ENCODE measurements at regions not wholly inside any gene's neighbourhood (a gene's known extent, or its start where the extent isn't known, plus 50 kb on each side); places are given as distances from the start of the nearest gene placed in this dataset.

DNA sequence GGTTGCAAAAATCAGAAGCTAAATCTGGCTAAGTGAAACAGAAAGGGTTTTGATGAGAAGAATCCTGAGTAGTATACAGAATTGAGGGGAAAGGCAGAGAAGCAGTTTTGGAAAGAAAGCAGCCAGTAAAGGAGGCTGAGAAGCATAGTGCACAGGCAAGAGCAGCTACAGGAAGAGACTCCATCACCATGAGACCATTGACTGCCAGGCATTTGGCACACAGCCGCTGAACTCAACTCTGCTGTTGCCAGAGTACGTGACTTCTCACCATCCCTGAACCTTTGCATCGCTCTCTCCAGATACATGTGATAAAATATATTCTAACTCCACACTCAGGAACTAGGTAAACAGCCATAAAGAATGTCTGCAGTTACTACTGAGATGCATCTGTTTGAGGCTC is 128.3 kb upstream of the C1orf21 start:
- no peaks in the 10 kb centered on the region for H3K27me3 ChIP-seq (ENCODE audit: insufficient read depth, low read length)

DNA sequence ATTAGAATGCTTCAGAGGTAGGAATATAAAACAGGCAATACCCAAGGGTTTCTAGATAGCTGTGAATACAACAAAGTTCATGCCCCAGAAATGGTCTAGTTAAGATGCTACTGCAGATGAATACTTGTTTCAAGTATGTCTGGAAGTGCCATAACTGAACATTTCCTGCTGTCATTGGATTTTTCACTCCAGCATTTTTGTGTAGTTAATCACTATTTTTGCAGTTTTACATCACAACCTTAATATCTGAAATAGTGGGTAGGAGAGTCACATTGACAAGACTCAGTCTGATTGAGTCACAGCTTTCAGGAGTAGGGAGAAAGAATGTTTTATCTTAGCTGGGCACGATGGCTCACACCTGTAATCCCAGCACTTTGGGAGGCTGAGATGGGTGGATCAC is 126.4 kb upstream of the C1orf21 start:
- Histone ChIP-seq H3K4me3 (ENCODE audit: low read length) (no peak overlapping the region), H3K4me1 (ENCODE audit: insufficient read depth, low read length) (no peaks in the 10 kb centered on the region), H3K27me3 (ENCODE audit: insufficient read depth, low read length) (no peaks in the 10 kb centered on the region), H3K9me3 (ENCODE audit: low read depth, low read length) (no peaks in the 10 kb centered on the region)

More for the DNA sequence above, 128.3 kb upstream of the C1orf21 start:
- Histone ChIP-seq H3K4me1 (ENCODE audit: insufficient read depth, low read length) (no peaks in the 10 kb centered on the region), H3K9me3 (ENCODE audit: low read depth, low read length) (no peaks in the 10 kb centered on the region), H3K4me3 (ENCODE audit: low read length) (no peak overlapping the region)

DNA sequence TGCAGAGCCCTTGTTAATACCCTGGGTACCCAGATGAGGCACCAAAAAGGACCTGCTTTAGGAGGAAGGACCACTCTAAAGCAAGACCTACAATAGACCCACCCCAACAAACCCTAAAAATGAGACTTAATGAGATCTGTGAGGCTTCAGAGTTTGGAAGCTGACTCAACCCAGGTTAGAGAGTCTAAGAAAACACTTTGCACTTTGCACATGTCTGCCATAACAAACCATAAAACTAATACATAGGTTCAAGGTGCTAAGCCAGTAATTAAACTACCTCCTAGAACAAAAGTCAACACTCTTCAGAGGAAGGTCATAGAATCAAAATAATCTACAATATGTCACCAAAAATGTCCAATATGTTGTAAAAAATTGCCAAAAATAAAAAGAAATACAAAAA is 124.7 kb upstream of the C1orf21 start:
- no peak overlapping the region for H3K4me3 ChIP-seq (ENCODE audit: low read length)
- H3K27me3 ChIP-seq (ENCODE audit: insufficient read depth, low read length): no peaks in the 10 kb centered on the region
- no peaks in the 10 kb centered on the region for H3K4me1 ChIP-seq (ENCODE audit: insufficient read depth, low read length)
- H3K9me3 ChIP-seq (ENCODE audit: low read depth, low read length): no peaks in the 10 kb centered on the region

DNA sequence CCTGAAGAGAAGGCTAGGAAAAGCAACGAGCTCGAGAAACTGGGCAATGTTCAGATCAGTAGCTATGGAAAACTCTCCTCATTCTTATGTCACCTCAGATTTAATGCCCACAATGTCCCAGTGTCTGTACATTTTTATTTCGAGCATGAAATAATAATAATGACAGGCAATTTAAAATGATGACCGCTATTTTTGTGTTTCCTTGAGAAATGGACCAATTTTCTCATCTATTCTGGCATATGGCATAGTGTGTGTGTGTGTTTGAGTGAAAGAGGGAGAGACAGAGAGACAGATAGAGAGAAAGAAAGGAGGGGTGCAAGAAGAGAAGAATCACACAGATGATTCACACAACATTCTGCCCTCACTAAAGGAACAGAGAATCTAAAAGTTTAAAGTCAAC is 119.1 kb upstream of the C1orf21 start:
- Histone ChIP-seq H3K27me3 (ENCODE audit: insufficient read depth, low read length) (no peaks in the 10 kb centered on the region), H3K4me3 (ENCODE audit: low read length) (no peak overlapping the region), H3K4me1 (ENCODE audit: insufficient read depth, low read length) (no peaks in the 10 kb centered on the region), H3K9me3 (ENCODE audit: low read depth, low read length) (no peaks in the 10 kb centered on the region)

DNA sequence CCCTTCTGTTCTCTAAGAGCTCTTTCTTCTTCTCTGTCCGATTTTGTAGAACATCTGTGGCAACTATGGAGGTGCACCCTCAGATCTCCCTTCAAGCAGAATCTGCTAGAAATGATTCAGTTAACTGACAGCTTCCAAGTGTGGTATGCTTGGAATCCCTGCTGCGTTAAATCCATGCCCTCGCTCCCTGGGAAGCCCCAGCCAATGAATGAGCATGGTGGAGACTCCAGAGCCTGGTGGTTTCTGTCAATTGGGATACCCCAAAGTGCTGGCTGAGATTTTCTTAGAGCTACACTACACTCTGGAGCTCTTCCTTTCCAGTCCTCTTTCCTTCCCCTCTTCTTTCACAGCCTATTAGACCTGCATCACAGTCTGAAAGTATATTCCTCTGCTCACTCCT is 116.3 kb upstream of the C1orf21 start:
- peaks cover 3% of the 10 kb centered on the region for H3K27me3 ChIP-seq (ENCODE audit: insufficient read depth, low read length)
- no peak overlapping the region for H3K4me3 ChIP-seq (ENCODE audit: low read length)
- H3K4me1 ChIP-seq (ENCODE audit: insufficient read depth, low read length): no peaks in the 10 kb centered on the region
- no peaks in the 10 kb centered on the region for H3K9me3 ChIP-seq (ENCODE audit: low read depth, low read length)

DNA sequence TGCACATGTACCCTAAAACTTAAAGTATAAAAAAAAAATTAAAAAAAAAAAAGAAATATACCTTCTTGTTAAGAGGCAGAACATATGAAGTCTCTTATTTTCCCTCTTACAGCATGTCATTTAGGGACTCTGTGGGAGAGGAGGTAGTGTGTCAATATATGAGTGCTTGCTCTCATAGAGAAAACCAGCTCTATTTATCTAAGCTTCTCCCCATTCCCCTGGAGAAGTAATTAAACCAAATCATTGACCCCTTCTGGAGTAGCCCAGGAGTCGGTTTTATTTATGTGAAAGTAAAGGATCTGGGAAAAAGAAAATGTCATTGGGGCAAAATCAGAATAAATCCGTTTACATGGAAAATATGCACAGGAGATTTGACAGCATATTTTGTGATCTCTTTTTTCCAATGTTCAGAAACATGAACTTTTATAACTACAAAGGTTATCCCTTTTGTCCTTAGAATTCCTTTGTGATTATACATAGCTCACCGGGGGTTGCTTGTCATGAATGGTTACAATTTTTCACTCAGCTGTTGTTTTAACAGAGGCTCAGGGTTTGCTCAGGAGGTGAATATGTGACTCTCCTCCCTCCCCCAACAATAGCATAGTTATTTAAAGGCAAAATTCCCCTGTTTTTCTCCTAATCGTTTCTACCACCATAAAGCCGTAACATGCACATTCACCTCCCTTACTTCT is 114.5 kb upstream of the C1orf21 start:
- H3K27me3 ChIP-seq (ENCODE audit: insufficient read depth, low read length): peaks cover 3% of the 10 kb centered on the region
- no peak overlapping the region for H3K4me3 ChIP-seq (ENCODE audit: low read length)
- no peaks in the 10 kb centered on the region for H3K4me1 ChIP-seq (ENCODE audit: insufficient read depth, low read length)
- no peaks in the 10 kb centered on the region for H3K9me3 ChIP-seq (ENCODE audit: low read depth, low read length)

DNA sequence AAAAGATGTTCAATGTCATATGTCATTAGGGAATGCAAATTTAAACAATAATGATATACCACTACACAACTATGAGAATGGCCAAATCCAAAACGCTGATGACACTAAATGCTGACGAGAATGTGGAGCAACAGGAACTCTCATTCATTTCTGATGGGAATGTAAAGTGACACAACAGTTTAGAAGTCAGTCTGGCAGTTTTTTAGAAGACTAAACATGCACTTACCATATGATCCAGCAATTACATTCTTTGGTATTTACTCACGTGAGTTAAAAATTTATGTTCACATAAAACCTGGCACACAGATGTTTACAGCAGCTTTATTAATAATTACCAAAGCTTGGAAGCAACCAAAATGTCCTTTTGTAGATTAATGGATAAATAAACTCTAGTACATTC is 110.4 kb upstream of the C1orf21 start:
- Histone ChIP-seq H3K4me3 (ENCODE audit: low read length) (no peak overlapping the region), H3K4me1 (ENCODE audit: insufficient read depth, low read length) (no peaks in the 10 kb centered on the region), H3K9me3 (ENCODE audit: low read depth, low read length) (no peaks in the 10 kb centered on the region), H3K27me3 (ENCODE audit: insufficient read depth, low read length) (peaks cover 3% of the 10 kb centered on the region)

DNA sequence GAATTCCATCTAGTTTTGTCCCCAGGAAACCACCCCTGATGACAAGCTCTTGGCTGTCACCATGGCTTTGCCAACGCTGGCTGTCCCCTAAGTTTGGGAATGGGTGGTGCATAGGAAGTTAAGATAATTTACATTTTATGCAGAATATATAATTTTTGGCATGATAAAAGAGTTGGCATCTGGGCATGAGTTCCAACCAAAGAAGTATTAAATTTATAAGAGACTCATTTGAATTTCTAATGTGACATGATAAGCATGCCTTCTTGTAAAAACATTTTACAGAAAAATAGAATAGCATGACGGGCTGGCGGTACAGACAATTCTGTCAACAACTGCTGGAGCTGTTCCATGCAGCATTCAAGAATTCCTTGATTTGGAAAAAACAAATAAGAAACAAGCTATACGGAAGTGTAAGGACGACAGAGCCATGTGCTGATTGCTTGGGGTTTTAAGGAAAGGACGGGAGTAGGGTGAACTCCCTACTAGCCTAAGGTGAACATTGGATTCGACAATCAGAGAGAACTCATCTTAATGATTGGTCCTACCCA is 106.8 kb upstream of the C1orf21 start:
- Histone ChIP-seq H3K4me1 (ENCODE audit: insufficient read depth, low read length) (no peaks in the 10 kb centered on the region), H3K9me3 (ENCODE audit: low read depth, low read length) (no peaks in the 10 kb centered on the region), H3K27me3 (ENCODE audit: insufficient read depth, low read length) (no peaks in the 10 kb centered on the region), H3K4me3 (ENCODE audit: low read length) (no peak overlapping the region)

DNA sequence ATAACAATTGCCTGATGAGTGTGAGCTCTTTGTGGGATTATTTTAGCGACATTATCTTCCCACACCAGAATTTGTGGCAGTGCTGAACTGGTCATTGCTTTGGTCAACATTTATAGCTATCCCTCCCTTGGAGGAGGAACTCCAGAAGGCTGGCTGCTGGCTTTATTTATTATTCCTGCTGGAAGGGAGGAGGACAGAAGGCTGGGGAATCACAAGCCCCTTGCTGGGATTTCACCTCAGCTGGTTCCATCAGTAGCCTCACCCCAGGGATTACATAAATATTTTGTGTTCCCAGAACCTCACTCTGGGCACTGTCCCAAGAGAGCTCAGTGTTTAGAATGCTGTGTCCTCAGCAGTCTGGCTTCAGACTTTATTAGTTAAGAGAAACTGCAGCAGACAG is 102.8 kb upstream of the C1orf21 start:
- H3K4me3 ChIP-seq (ENCODE audit: low read length): no peak overlapping the region

DNA sequence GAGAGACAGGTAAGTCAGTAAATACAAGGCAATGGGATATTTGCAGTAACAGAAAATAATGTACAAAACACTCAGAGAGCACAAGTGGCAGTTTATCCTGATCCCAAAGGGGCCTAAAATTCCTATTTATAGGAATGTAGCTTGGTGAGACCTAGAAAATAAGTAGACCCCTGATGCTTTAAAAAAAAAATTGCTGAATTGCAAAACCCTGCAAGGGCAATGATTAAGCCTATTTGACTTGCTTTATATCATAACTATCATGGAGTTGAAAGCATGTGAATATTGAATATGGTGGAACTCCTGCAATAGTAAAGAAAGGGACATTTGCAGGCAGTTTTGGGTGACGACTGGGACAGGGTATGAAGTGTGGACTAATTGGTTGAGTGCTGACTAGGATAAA is 101.9 kb upstream of the C1orf21 start:
- H3K4me1 ChIP-seq (ENCODE audit: insufficient read depth, low read length): no peaks in the 10 kb centered on the region
- no peaks in the 10 kb centered on the region for H3K9me3 ChIP-seq (ENCODE audit: low read depth, low read length)
- no peaks in the 10 kb centered on the region for H3K27me3 ChIP-seq (ENCODE audit: insufficient read depth, low read length)
- H3K4me3 ChIP-seq (ENCODE audit: low read length): no peak overlapping the region

More for the DNA sequence above, 102.8 kb upstream of the C1orf21 start:
- Histone ChIP-seq H3K9me3 (ENCODE audit: low read depth, low read length) (no peaks in the 10 kb centered on the region), H3K27me3 (ENCODE audit: insufficient read depth, low read length) (no peaks in the 10 kb centered on the region), H3K4me1 (ENCODE audit: insufficient read depth, low read length) (no peaks in the 10 kb centered on the region)

DNA sequence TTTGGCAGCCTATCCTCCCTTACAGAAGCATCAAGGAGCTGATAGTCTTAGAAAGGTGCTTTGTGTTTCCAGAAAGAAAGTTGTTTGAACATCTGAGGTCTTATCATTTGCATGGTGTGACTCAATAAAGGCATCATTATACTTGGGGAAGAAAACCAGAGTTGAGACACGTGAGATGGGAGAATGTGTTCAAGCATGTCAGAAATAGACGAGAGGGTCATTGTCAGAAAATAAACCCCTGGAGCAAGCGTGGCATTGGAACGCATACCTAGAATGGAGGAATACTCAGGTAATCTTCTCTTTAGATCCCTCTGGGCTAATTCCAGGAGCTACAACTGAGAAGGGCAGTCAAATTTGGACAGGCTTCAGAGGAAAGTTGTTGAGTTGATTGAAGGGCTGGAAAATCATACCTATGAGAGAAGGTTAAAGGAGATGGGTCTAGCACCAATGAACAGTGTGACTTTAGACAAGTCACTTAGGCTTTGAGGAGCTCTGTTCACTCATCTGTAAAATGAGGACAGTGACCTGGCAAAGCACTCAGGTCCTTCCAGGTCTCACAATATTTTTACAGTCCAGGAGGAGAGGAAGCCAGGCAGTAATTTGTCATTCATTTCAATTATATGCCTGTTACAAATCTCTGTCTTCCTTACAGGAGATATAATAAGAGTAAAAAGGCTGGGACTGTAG is 101.3 kb upstream of the C1orf21 start:
- no peaks in the 10 kb centered on the region for H3K4me1 ChIP-seq (ENCODE audit: insufficient read depth, low read length)
- no peak overlapping the region for H3K4me3 ChIP-seq (ENCODE audit: low read length)
- no peaks in the 10 kb centered on the region for H3K27me3 ChIP-seq (ENCODE audit: insufficient read depth, low read length)
- H3K9me3 ChIP-seq (ENCODE audit: low read depth, low read length): no peaks in the 10 kb centered on the region

DNA sequence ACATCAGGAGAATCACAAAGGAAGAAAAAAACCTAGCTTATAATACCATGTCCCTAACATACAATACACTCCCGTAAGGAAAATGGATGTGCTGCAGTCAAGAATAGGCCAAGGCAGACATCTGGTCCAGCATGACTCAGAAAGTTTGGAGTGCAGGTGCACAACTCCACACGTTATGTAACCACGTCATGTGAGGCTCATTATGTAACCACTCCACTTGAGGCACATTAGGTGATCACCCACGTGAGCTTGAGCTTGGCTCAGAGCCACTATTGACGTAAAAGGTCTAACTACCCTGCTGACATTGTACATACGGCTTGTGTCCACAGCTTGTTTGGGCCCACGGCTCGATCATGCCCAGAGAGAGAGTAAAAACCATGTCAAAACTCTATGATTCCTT is 99.8 kb upstream of the C1orf21 start:
- H3K4me1 ChIP-seq (ENCODE audit: insufficient read depth, low read length): no peaks in the 10 kb centered on the region
- H3K4me3 ChIP-seq (ENCODE audit: low read length): no peak overlapping the region
- H3K9me3 ChIP-seq (ENCODE audit: low read depth, low read length): no peaks in the 10 kb centered on the region
- H3K27me3 ChIP-seq (ENCODE audit: insufficient read depth, low read length): no peaks in the 10 kb centered on the region

DNA sequence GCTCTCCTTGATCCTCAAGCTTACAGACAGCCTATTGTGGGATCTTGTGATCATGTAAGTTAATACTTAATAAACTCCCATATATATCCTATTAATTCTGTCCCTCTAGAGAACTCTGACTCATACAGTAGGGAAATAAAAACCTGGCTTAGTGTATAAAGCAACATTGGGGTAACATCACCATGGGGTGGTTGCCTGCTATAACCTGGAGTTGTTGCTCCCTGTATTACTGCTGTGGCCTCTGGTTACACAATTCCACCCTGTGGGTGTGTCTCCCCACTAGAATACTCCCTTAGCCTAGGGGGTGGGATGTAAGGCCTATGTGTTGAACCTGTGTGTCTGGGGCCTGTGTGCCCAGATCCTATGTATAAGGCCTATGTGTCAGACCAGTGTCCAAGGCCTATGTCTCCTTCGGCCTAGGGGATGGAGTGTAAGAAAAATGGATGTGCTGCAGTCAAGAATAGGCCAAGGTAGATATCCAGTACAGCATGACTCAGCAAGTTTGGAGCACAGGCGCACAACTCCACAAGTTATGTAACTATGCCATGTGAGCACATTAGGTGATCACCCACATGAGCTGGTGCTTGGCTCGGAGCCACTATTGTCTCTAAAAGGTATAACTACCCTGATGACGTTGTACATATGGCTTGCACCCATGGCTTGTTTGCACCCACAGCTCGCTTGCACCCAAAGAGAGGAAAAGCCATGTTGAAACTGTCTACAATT is 96.8 kb upstream of the C1orf21 start:
- Histone ChIP-seq H3K4me1 (ENCODE audit: insufficient read depth, low read length) (no peaks in the 10 kb centered on the region), H3K27me3 (ENCODE audit: insufficient read depth, low read length) (no peaks in the 10 kb centered on the region), H3K4me3 (ENCODE audit: low read length) (no peak overlapping the region), H3K9me3 (ENCODE audit: low read depth, low read length) (no peaks in the 10 kb centered on the region)

DNA sequence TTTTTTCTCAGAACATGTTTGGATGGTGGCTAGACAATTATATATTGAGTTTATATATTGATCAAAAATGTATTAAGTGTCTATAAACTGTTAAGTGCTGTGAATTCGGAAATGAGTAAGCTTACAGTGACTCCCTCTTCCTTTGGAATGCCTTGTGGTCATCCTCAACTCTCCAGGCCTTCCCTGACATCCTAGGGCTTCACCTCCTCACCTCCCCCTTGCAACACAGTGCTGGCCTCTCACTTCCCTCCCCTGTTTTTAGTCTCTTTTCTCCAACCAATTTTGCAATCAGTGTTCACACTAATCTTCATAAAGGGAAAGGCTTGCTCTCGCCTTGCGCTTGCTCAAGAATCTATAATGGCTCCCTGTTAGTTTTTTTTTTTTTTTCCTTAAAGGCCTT is 95.1 kb upstream of the C1orf21 start:
- Histone ChIP-seq H3K27me3 (ENCODE audit: insufficient read depth, low read length) (no peaks in the 10 kb centered on the region), H3K4me1 (ENCODE audit: insufficient read depth, low read length) (no peaks in the 10 kb centered on the region), H3K9me3 (ENCODE audit: low read depth, low read length) (no peaks in the 10 kb centered on the region), H3K4me3 (ENCODE audit: low read length) (no peak overlapping the region)

DNA sequence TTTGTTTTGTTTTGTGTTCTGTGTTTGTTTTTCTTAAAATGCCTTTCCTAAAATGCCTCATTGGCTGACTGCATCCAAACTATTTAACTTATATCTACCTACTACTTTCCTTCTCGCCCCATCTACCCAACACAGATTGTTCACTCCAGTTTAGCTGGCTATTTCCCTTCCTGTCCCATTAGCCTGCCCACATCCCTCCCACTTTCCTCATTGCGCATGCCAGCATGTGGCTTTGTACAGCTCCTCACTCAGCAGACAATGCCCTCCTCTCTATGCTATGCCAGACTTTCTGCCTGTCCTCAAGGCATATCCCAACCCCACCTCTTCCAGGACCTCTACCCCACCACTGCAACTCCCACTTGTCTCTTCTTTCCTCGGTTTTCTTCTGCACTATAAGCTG is 94.7 kb upstream of the C1orf21 start:
- Histone ChIP-seq H3K4me1 (ENCODE audit: insufficient read depth, low read length) (no peaks in the 10 kb centered on the region), H3K4me3 (ENCODE audit: low read length) (no peak overlapping the region), H3K9me3 (ENCODE audit: low read depth, low read length) (no peaks in the 10 kb centered on the region), H3K27me3 (ENCODE audit: insufficient read depth, low read length) (no peaks in the 10 kb centered on the region)
